ENCODE measurements at regions not wholly inside any gene's neighbourhood (a gene's known extent, or its start where the extent isn't known, plus 50 kb on each side); places are given as distances from the start of the nearest gene placed in this dataset.

- Histone ChIP-seq H3K4me3 (replicated peaks in 1 of 2; ENCODE audit: low read depth in 1 of 2, low read length in 2 of 2) (no peak overlapping the region), H3K36me3 (ENCODE audit: control insufficient read depth in 1 of 2, insufficient read depth in 2 of 2, low read length in 2 of 2) (no peaks in the 10 kb centered on the region), H3K4me2 (ENCODE audit: low read length) (no peak overlapping the region), H3K9me2 (ENCODE audit: insufficient read depth) (no peaks in the 10 kb centered on the region), H3K79me2 (ENCODE audit: insufficient read depth, low read length) (no peaks in the 10 kb centered on the region), H2AFZ (ENCODE audit: low read depth, low read length, poor library complexity, severe bottlenecking) (no peak overlapping the region), H3K9me3 (ENCODE audit: control insufficient read depth in 1 of 2, insufficient read depth in 1 of 2, low read depth in 1 of 2, low read length in 2 of 2) (no peaks in the 10 kb centered on the region), H3K27ac (ENCODE audit: low read depth, low read length) (no peak overlapping the region), H3K27me3 (ENCODE audit: insufficient read depth, low read length) (no peaks in the 10 kb centered on the region; the same call in 1 of the 2 replicates), H3K4me1 (ENCODE audit: control insufficient read depth in 1 of 2, insufficient read depth in 2 of 2, low read length in 2 of 2) (no peaks in the 10 kb centered on the region), H3K9ac (ENCODE audit: low read length) (no peak overlapping the region), H4K20me1 (ENCODE audit: insufficient read depth) (no peaks in the 10 kb centered on the region)
- ATAC-seq (no peak), DNase-seq (ENCODE audit: low read depth, low spot score) (no peak)
- intact Hi-C loops (cut with micrococcal nuclease), result no loop called here
- ChIA-PET POLR2A (no interaction called here), CTCF (interaction anchor here (0.7 kb wide), 1 partner anchor 49 kb away, joined by 4 read pairs; no protein-coding TSS in a partner anchor), RAD21 (ENCODE audit: low non-redundant PET in 1 of 2, low total read pairs in 2 of 2, uncharacterized antibody in 2 of 2, unreplicated experiment in 2 of 2) (no interaction called here)
- BruUV-seq (replicated peaks), result no TSS peak
- TF ChIP-seq MAX (IDR thresholded peaks at IDR 0.05) (no peak), CTCF (IDR thresholded peaks at IDR 0.05 in 2 of 3, conservative IDR thresholded peaks at IDR 0.05 in 1 of 3; ENCODE audit: borderline replicate concordance in 1 of 3, insufficient read depth in 1 of 3, low read depth in 2 of 3, low read length in 2 of 3) (no peak), ZBTB33 (IDR thresholded peaks at IDR 0.05; ENCODE audit: extremely low read depth, insufficient replicate concordance, low read length) (no peak), SRF (IDR thresholded peaks at IDR 0.05; ENCODE audit: low read depth) (no peak), FOSL1 (IDR thresholded peaks at IDR 0.05; ENCODE audit: low read depth) (no peak), EZH2 (IDR thresholded peaks at IDR 0.05) (no peak), EZH2phosphoT487 (IDR thresholded peaks at IDR 0.05; ENCODE audit: borderline replicate concordance) (no peak), REST (IDR thresholded peaks at IDR 0.05; ENCODE audit: low read depth) (no peak), ATF3 (IDR thresholded peaks at IDR 0.05) (no peak), ELF1 (IDR thresholded peaks at IDR 0.05; ENCODE audit: borderline replicate concordance, low read depth) (no peak), TCF7L2 (IDR thresholded peaks at IDR 0.05; ENCODE audit: borderline replicate concordance, extremely low read depth, insufficient read depth, insufficient read length) (no peak), SIN3A (IDR thresholded peaks at IDR 0.05; ENCODE audit: low read depth) (no peak), POLR2A (IDR thresholded peaks at IDR 0.05; ENCODE audit: borderline replicate concordance, extremely low read depth, insufficient read depth, insufficient read length) (no peak)
These were observed 174.2 kb upstream of the ARHGAP20 start for GRCh38 chr11:110886288-110886970.
